Naive B cell (primary cell): ENCODE measurements at regions not wholly inside any gene's neighbourhood (a gene's known extent, or its start where the extent isn't known, plus 50 kb on each side); places are given as distances from the start of the nearest gene placed in this dataset.

Source experiments
- ATAC-seq, 2 donors: fragments of 150-1000 bp; cut with Tn5 transposase; 2 replicates each; pipeline ENCODE4 v1.10.0; 2021; ENCODE audit warnings: low read depth in 2 of 2, mild to moderate bottlenecking in 2 of 2, moderate library complexity in 2 of 2
- DNase-seq: peaks from one replicate; pipeline ENCODE4 v3.0.0; 2022
- H3K27ac Mint-ChIP-seq, 6 donors: one replicate each; pipeline ENCODE4 v1.8.0; 2020 to 2022; ENCODE audit warnings: mild to moderate bottlenecking in 6 of 6, mixed read lengths in 6 of 6, moderate library complexity in 5 of 6, inconsistent platforms in 2 of 6
- H3K27me3 Mint-ChIP-seq, 3 donors: one replicate each; pipeline ENCODE4 v1.8.0; 2021 to 2022; ENCODE audit warnings: mixed read lengths in 3 of 3, mild to moderate bottlenecking in 1 of 3
- H3K36me3 Mint-ChIP-seq, 2 donors: one replicate each; pipeline ENCODE4 v1.8.0; 2020 to 2022; ENCODE audit warnings: mixed read lengths in 2 of 2, inconsistent platforms in 1 of 2, mild to moderate bottlenecking in 1 of 2
- H3K4me1 Mint-ChIP-seq, 3 donors: one replicate each; pipeline ENCODE4 v1.8.0; 2020 to 2022; ENCODE audit warnings: mixed read lengths in 3 of 3, inconsistent platforms in 1 of 3, mild to moderate bottlenecking in 1 of 3, moderate library complexity in 1 of 3
- H3K4me3 Mint-ChIP-seq, 8 donors: one replicate each; pipeline ENCODE4 v1.8.0; 2020 to 2022; ENCODE audit warnings: mild to moderate bottlenecking in 8 of 8, mixed read lengths in 8 of 8, moderate library complexity in 8 of 8, inconsistent platforms in 2 of 8
- H3K9me3 Mint-ChIP-seq, 7 donors: one replicate each; pipeline ENCODE4 v1.8.0; 2020 to 2022; ENCODE audit warnings: mixed read lengths in 7 of 7, mild to moderate bottlenecking in 5 of 7, inconsistent platforms in 2 of 7, moderate library complexity in 1 of 7

GRCh38 chr5:125357660-125358059 is 611.2 kb upstream of the ZNF608 start:
- no peak for DNase-seq
- Mint-ChIP-seq H3K4me3 (no peak overlapping the region), H3K36me3 (peaks cover 16 to 26% of the 10 kb centered on the region in 2 donors), H3K9me3 (peaks cover 16 to 43% (median 26%) of the 10 kb centered on the region in 7 donors), H3K4me1 (no peaks in the 10 kb centered on the region), H3K27me3 (no peaks in the 10 kb centered on the region), H3K27ac (no peak overlapping the region)
- no peak for ATAC-seq

- Mint-ChIP-seq H3K9me3 (peaks cover 0 to 7% (median 0%) of the 10 kb centered on the region in 7 donors), H3K27ac (no peak overlapping the region), H3K27me3 (peaks cover 0 to 8% (median 5%) of the 10 kb centered on the region in 3 donors), H3K36me3 (peaks cover 0 to 3% of the 10 kb centered on the region in 2 donors), H3K4me1 (no peaks in the 10 kb centered on the region), H3K4me3 (no peak overlapping the region)
- ATAC-seq, result no peak
- no peak for DNase-seq
These were observed 619.3 kb upstream of the ZNF608 start for GRCh38 chr5:125365747-125366146.

- DNase-seq (no peak), ATAC-seq (no peak)
- Mint-ChIP-seq H3K4me1 (no peaks in the 10 kb centered on the region), H3K36me3 (peaks cover 0 to 3% of the 10 kb centered on the region in 2 donors), H3K27me3 (peaks cover 0 to 8% (median 5%) of the 10 kb centered on the region in 3 donors), H3K9me3 (peaks cover 0 to 7% (median 0%) of the 10 kb centered on the region in 7 donors), H3K27ac (no peak overlapping the region), H3K4me3 (no peak overlapping the region)
These were observed 621.3 kb upstream of the ZNF608 start for GRCh38 chr5:125367702-125368101.

- Mint-ChIP-seq H3K27ac (no peak overlapping the region), H3K36me3 (peaks cover 0 to 3% of the 10 kb centered on the region in 2 donors), H3K27me3 (peaks cover 0 to 8% (median 5%) of the 10 kb centered on the region in 3 donors), H3K4me1 (peaks cover 0 to 10% (median 3%) of the 10 kb centered on the region in 3 donors), H3K9me3 (peaks cover 0 to 7% (median 0%) of the 10 kb centered on the region in 7 donors), H3K4me3 (no peak overlapping the region)
- ATAC-seq (no peak), DNase-seq (no peak)
These were observed 624.2 kb upstream of the ZNF608 start for GRCh38 chr5:125370461-125371205.

GRCh38 chr5:125372694-125373631 is 626.5 kb upstream of the ZNF608 start:
- no peak overlapping the region for H3K4me3 Mint-ChIP-seq
- peaks cover 0 to 7% of the 10 kb centered on the region in 2 donors for H3K36me3 Mint-ChIP-seq
- H3K27me3 Mint-ChIP-seq, result peaks cover 0 to under 1% (median 0%) of the 10 kb centered on the region in 3 donors
- no peak overlapping the region for H3K27ac Mint-ChIP-seq
- peaks cover 0 to 2% (median 0%) of the 10 kb centered on the region in 7 donors for H3K9me3 Mint-ChIP-seq
- DNase-seq (no peak), ATAC-seq (no peak)
- H3K4me1 Mint-ChIP-seq, result peaks cover 0 to 10% (median 3%) of the 10 kb centered on the region in 3 donors

- Mint-ChIP-seq H3K4me1 (peaks cover 0 to 10% (median 3%) of the 10 kb centered on the region in 3 donors), H3K36me3 (peaks cover 0 to 7% of the 10 kb centered on the region in 2 donors), H3K27ac (no peak overlapping the region), H3K4me3 (no peak overlapping the region), H3K27me3 (no peaks in the 10 kb centered on the region), H3K9me3 (peaks cover 0 to 2% (median 0%) of the 10 kb centered on the region in 7 donors)
- DNase-seq (no peak), ATAC-seq (peak in 1 of 2 donors; percentile 52)
These were observed 628.7 kb upstream of the ZNF608 start for GRCh38 chr5:125375143-125375542.

GRCh38 chr5:125376059-125376641 is 629.7 kb upstream of the ZNF608 start:
- H3K36me3 Mint-ChIP-seq, result peaks cover 0 to 7% of the 10 kb centered on the region in 2 donors
- no peak for ATAC-seq

GRCh38 chr5:125377141-125377540 is 630.7 kb upstream of the ZNF608 start:
- H3K27ac Mint-ChIP-seq, result peak overlapping the region in 1 of 6 donors; percentile 17
- ATAC-seq (no peak), DNase-seq (no peak)
- peaks cover 0 to 10% (median 3%) of the 10 kb centered on the region in 3 donors for H3K4me1 Mint-ChIP-seq
- H3K4me3 Mint-ChIP-seq, result no peak overlapping the region
- peaks cover 0 to 7% of the 10 kb centered on the region in 2 donors for H3K36me3 Mint-ChIP-seq
- H3K9me3 Mint-ChIP-seq, result peaks cover 0 to 3% (median 0%) of the 10 kb centered on the region in 7 donors
- no peaks in the 10 kb centered on the region for H3K27me3 Mint-ChIP-seq

More at GRCh38 chr5:125376059-125376641, 629.7 kb upstream of the ZNF608 start:
- Mint-ChIP-seq H3K27ac (no peak overlapping the region), H3K27me3 (no peaks in the 10 kb centered on the region), H3K9me3 (peaks cover 0 to 2% (median 0%) of the 10 kb centered on the region in 7 donors), H3K4me3 (no peak overlapping the region), H3K4me1 (peaks cover 0 to 10% (median 3%) of the 10 kb centered on the region in 3 donors)
- no peak for DNase-seq

- DNase-seq (no peak), ATAC-seq (no peak)
- no peak overlapping the region for H3K4me3 Mint-ChIP-seq
- peaks cover 0 to 7% of the 10 kb centered on the region in 2 donors for H3K36me3 Mint-ChIP-seq
- no peaks in the 10 kb centered on the region for H3K27me3 Mint-ChIP-seq
- H3K9me3 Mint-ChIP-seq, result peaks cover 0 to 3% (median 0%) of the 10 kb centered on the region in 7 donors
- H3K27ac Mint-ChIP-seq, result no peak overlapping the region
- H3K4me1 Mint-ChIP-seq, result no peaks in the 10 kb centered on the region
These were observed 634.9 kb upstream of the ZNF608 start for GRCh38 chr5:125381290-125381689.

GRCh38 chr5:125384071-125384470 is 637.6 kb upstream of the ZNF608 start:
- H3K4me3 Mint-ChIP-seq, result no peak overlapping the region
- H3K4me1 Mint-ChIP-seq, result no peaks in the 10 kb centered on the region
- no peak overlapping the region for H3K27ac Mint-ChIP-seq
- no peaks in the 10 kb centered on the region for H3K27me3 Mint-ChIP-seq
- DNase-seq (no peak), ATAC-seq (no peak)
- peaks cover 0 to 3% (median 0%) of the 10 kb centered on the region in 7 donors for H3K9me3 Mint-ChIP-seq
- no peaks in the 10 kb centered on the region for H3K36me3 Mint-ChIP-seq

GRCh38 chr5:125390326-125390725 is 643.9 kb upstream of the ZNF608 start:
- Mint-ChIP-seq H3K27ac (no peak overlapping the region), H3K27me3 (peaks cover 0 to 6% (median 0%) of the 10 kb centered on the region in 3 donors), H3K4me1 (peaks cover 0 to 5% (median 0%) of the 10 kb centered on the region in 3 donors), H3K4me3 (no peak overlapping the region), H3K9me3 (peaks cover 0 to 4% (median 0%) of the 10 kb centered on the region in 7 donors), H3K36me3 (no peaks in the 10 kb centered on the region)
- DNase-seq (no peak), ATAC-seq (peak in 1 of 2 donors; percentile 37)

GRCh38 chr5:125393221-125393815 is 646.9 kb upstream of the ZNF608 start:
- no peak overlapping the region for H3K4me3 Mint-ChIP-seq
- peaks cover 0 to 6% (median 0%) of the 10 kb centered on the region in 3 donors for H3K27me3 Mint-ChIP-seq
- H3K36me3 Mint-ChIP-seq, result peaks cover 0 to 7% of the 10 kb centered on the region in 2 donors
- H3K27ac Mint-ChIP-seq, result no peak overlapping the region
- no peak for DNase-seq
- H3K9me3 Mint-ChIP-seq, result peaks cover 4 to 15% (median 7%) of the 10 kb centered on the region in 7 donors
- ATAC-seq, result no peak
- peaks cover 0 to 5% (median 0%) of the 10 kb centered on the region in 3 donors for H3K4me1 Mint-ChIP-seq
